SK-N-SH (cell line): ENCODE measurements at regions not wholly inside any gene's neighbourhood (a gene's known extent, or its start where the extent isn't known, plus 50 kb on each side); places are given as distances from the start of the nearest gene placed in this dataset.

Source experiments
- CTCF ChIP-seq: fragments of 200-600 bp; sonication (generic); IDR thresholded peaks from 2 replicates; pipeline ENCODE4 v1.6.1; 2017; ENCODE audit warnings: antibody characterized with exemption, mild to moderate bottlenecking, moderate library complexity
- EP300 ChIP-seq, 2 experiments: IDR thresholded peaks; 2 replicates each; pipeline versions ENCODE4 v1.4.0 to v1.6.1; 2012; ENCODE audit warnings: borderline replicate concordance in 1 of 2, low read depth in 1 of 2, low read length in 1 of 2
- JUND ChIP-seq: IDR thresholded peaks from 2 replicates; pipeline ENCODE4 v1.4.0; 2012
- MEF2A ChIP-seq: IDR thresholded peaks from 2 replicates; pipeline ENCODE4 v1.4.0; 2012; ENCODE audit warnings: low read depth, borderline replicate concordance
- RAD21 ChIP-seq: IDR thresholded peaks from 2 replicates; pipeline ENCODE4 v1.6.1; 2012; ENCODE audit warnings: mild to moderate bottlenecking, low read length
- TF ChIP-seq, protein P1 (sequence below): fragments of 150-350 bp; IDR thresholded peaks from 2 replicates; pipeline ENCODE4 v1.6.1; 2017; ENCODE audit warnings: antibody characterized with exemption, low read length, low read depth, borderline replicate concordance

DNA sequence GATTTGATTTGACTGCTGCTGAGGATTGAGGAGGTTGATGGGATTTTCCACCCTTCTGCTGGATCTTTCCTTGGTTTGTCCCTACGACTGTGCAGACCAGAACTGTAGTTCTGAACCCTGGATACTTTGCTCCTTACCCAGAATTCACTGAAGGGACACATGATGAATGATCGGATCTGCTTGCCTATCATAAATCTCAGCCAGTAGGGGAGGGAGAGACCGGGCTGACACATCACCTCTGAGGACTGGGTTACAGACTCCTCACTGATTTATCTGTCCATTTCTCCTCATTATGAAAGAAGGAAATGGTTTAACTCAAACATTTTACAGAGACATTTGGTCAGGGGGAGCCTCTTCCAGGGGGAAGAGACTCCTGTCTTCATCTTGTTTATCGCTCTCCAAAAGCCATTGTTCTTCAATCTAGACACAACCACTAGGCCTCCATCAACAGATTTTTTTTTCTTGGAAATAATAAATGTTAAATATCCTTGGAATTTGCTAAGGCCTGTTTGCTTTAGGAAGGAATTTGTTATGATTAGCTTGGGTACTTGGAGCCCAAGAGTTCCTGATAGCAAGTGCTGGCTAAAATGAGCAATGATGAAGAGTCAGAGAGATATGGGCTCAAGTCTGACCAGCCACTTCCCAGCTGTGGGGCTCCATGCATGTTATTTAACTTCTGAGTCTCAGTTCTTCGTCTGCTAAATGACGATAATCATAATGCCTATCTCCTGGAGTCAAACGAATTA is 925.5 kb downstream of the SLC4A3 start:
- TF ChIP-seq MEF2A: no peak
- no peak for TF ChIP-seq JUND
- TF ChIP-seq EP300 (IDR thresholded peaks at IDR 0.05; ENCODE audit: borderline replicate concordance in 1 of 2, low read depth in 1 of 2, low read length in 1 of 2): no peak
- no peak for TF ChIP-seq RAD21
- TF ChIP-seq, protein P1, sequence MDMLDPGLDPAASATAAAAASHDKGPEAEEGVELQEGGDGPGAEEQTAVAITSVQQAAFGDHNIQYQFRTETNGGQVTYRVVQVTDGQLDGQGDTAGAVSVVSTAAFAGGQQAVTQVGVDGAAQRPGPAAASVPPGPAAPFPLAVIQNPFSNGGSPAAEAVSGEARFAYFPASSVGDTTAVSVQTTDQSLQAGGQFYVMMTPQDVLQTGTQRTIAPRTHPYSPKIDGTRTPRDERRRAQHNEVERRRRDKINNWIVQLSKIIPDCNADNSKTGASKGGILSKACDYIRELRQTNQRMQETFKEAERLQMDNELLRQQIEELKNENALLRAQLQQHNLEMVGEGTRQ: no peak
- no peak for TF ChIP-seq CTCF
